Progenitor cell of endocrine pancreas (in vitro differentiated cells): ENCODE measurements at regions not wholly inside any gene's neighbourhood (a gene's known extent, or its start where the extent isn't known, plus 50 kb on each side); places are given as distances from the start of the nearest gene placed in this dataset.

ENCODE experiments used
- DNase-seq: peaks from one replicate; pipeline ENCODE4 v3.0.0; 2021; ENCODE audit warnings: low spot score; ENCODE audit not compliant: unreplicated experiment
- H3K27ac Mint-ChIP-seq: 2 replicates; pipeline ENCODE4 v1.8.0; 2021; ENCODE audit warnings: mild to moderate bottlenecking, moderate library complexity, mixed read lengths
- H3K27me3 Mint-ChIP-seq: 2 replicates; pipeline ENCODE4 v1.8.0; 2021; ENCODE audit warnings: mixed read lengths
- H3K36me3 Mint-ChIP-seq: 2 replicates; pipeline ENCODE4 v1.8.0; 2022; ENCODE audit warnings: mixed read lengths; ENCODE audit not compliant: insufficient read depth
- H3K4me1 Mint-ChIP-seq: 2 replicates; pipeline ENCODE4 v1.8.0; 2021; ENCODE audit warnings: low read depth, mixed read lengths
- H3K4me3 Mint-ChIP-seq: 2 replicates; pipeline ENCODE4 v1.8.0; 2021; ENCODE audit warnings: low read depth, mild to moderate bottlenecking, moderate library complexity, mixed read lengths
- H3K9me3 Mint-ChIP-seq: 2 replicates; pipeline ENCODE4 v1.8.0; 2021; ENCODE audit warnings: low read depth, mixed read lengths
- CTCF ChIP-seq: fragments of 200-600 bp; sonication (generic); IDR thresholded peaks from one replicate; pipeline ENCODE4 v1.5.0; 2021; ENCODE audit warnings: antibody characterized with exemption, mild to moderate bottlenecking; ENCODE audit not compliant: unreplicated experiment

GRCh38 chr1:163837206-163837605 is 515.5 kb downstream of the NUF2 start:
- no peak for DNase-seq
- peaks cover 2% of the 10 kb centered on the region for H3K4me1 Mint-ChIP-seq
- H3K27ac Mint-ChIP-seq, result no peak overlapping the region
- no peaks in the 10 kb centered on the region for H3K36me3 Mint-ChIP-seq
- no peak overlapping the region for H3K4me3 Mint-ChIP-seq
- peaks cover 30% of the 10 kb centered on the region for H3K27me3 Mint-ChIP-seq
- H3K9me3 Mint-ChIP-seq, result no peaks in the 10 kb centered on the region
- no peak for TF ChIP-seq CTCF

- no peak for TF ChIP-seq CTCF
- H3K27me3 Mint-ChIP-seq, result peaks cover 5% of the 10 kb centered on the region
- H3K27ac Mint-ChIP-seq, result no peak overlapping the region
- no peaks in the 10 kb centered on the region for H3K9me3 Mint-ChIP-seq
- peaks cover 3% of the 10 kb centered on the region for H3K4me1 Mint-ChIP-seq
- no peak for DNase-seq
- H3K36me3 Mint-ChIP-seq, result no peaks in the 10 kb centered on the region
- H3K4me3 Mint-ChIP-seq, result no peak overlapping the region
These were observed 520.8 kb downstream of the NUF2 start for GRCh38 chr1:163842571-163842970.

- Mint-ChIP-seq H3K4me1 (peaks cover 3% of the 10 kb centered on the region), H3K27ac (no peak overlapping the region), H3K36me3 (no peaks in the 10 kb centered on the region), H3K4me3 (no peak overlapping the region), H3K27me3 (no peaks in the 10 kb centered on the region), H3K9me3 (no peaks in the 10 kb centered on the region)
- no peak for TF ChIP-seq CTCF
- DNase-seq, result no peak
These were observed 522.7 kb downstream of the NUF2 start for GRCh38 chr1:163844459-163844858.

GRCh38 chr1:163845279-163845678 is 523.5 kb downstream of the NUF2 start:
- H3K36me3 Mint-ChIP-seq, result no peaks in the 10 kb centered on the region
- TF ChIP-seq CTCF, result no peak
- H3K4me3 Mint-ChIP-seq, result no peak overlapping the region
- H3K27ac Mint-ChIP-seq, result no peak overlapping the region
- no peak for DNase-seq
- H3K4me1 Mint-ChIP-seq, result peaks cover 3% of the 10 kb centered on the region
- H3K9me3 Mint-ChIP-seq, result no peaks in the 10 kb centered on the region
- no peaks in the 10 kb centered on the region for H3K27me3 Mint-ChIP-seq

GRCh38 chr1:163863731-163864130 is 542.0 kb downstream of the NUF2 start:
- no peak overlapping the region for H3K4me3 Mint-ChIP-seq
- peaks cover 8% of the 10 kb centered on the region for H3K9me3 Mint-ChIP-seq
- no peaks in the 10 kb centered on the region for H3K36me3 Mint-ChIP-seq
- no peak overlapping the region for H3K27ac Mint-ChIP-seq
- no peak for TF ChIP-seq CTCF
- H3K4me1 Mint-ChIP-seq, result no peaks in the 10 kb centered on the region
- peaks cover 3% of the 10 kb centered on the region for H3K27me3 Mint-ChIP-seq
- no peak for DNase-seq
